SK-N-SH (cell line): ENCODE measurements at regions not wholly inside any gene's neighbourhood (a gene's known extent, or its start where the extent isn't known, plus 50 kb on each side); places are given as distances from the start of the nearest gene placed in this dataset.

Experiments used
- CTCF ChIA-PET: fragments of 300-600, 350-600 bp; formaldehyde crosslinking; extraction: SDS; loops from one replicate; lab custom pipeline; 2021; lab: Yijun Ruan, JAX
- POLR2A ChIA-PET: fragments of 350-600 bp; sonication (Branson Sonifier 250); formaldehyde crosslinking; extraction: SDS; loops from one replicate; lab custom pipeline; 2020; ENCODE audit warnings: antibody characterized with exemption, inconsistent platforms; lab: Yijun Ruan, JAX
- DNase-seq: peaks from one replicate; pipeline ENCODE4 v3.0.0; 2012
- H2AFZ ChIP-seq: fragments of 200-600 bp; sonication (generic); 2 replicates; pipeline ENCODE4 v1.8.1; 2016; ENCODE audit warnings: antibody characterized with exemption, mild to moderate bottlenecking, low read depth
- H3F3A ChIP-seq: fragments of 200-600 bp; sonication (generic); replicated peaks from 2 replicates; pipeline ENCODE3; 2016; ENCODE audit warnings: antibody characterized with exemption, mild to moderate bottlenecking; ENCODE audit not compliant: insufficient read depth
- H3K27ac ChIP-seq, 2 experiments: fragments of 200-500 bp in 1 of 2; fragments of 200-600 bp in 1 of 2; sonication (Bioruptor generic) in 1 of 2; sonication (generic), shearing (Covaris generic) in 1 of 2; 2 replicates each; pipeline versions ENCODE4 v1.5.1 to v1.6.1; 2014 to 2016; ENCODE audit warnings: low read depth in 2 of 2, inconsistent platforms in 1 of 2, low read length in 1 of 2, mild to moderate bottlenecking in 1 of 2, mixed read lengths in 1 of 2
- H3K27me3 ChIP-seq: fragments of 200-600 bp; sonication (generic), shearing (Covaris generic); 2 replicates; pipeline ENCODE4 v1.6.1; 2016; ENCODE audit warnings: mixed run types; ENCODE audit not compliant: insufficient read depth
- H3K36me3 ChIP-seq, 2 experiments: fragments of 200-500 bp in 1 of 2; fragments of 200-600 bp in 1 of 2; sonication (Bioruptor generic) in 1 of 2; sonication (generic) in 1 of 2; replicated peaks in 1 of 2; 2 replicates each; pipeline versions ENCODE3 to v1.5.1; 2014 to 2016; ENCODE audit warnings: low read length in 1 of 2, mild to moderate bottlenecking in 1 of 2; ENCODE audit not compliant: insufficient read depth in 2 of 2, control insufficient read depth in 1 of 2
- H3K4me1 ChIP-seq, 2 experiments: fragments of 200-500 bp in 1 of 2; fragments of 200-600 bp in 1 of 2; sonication (Bioruptor generic) in 1 of 2; sonication (generic), shearing (Covaris generic) in 1 of 2; 2 replicates each; pipeline versions ENCODE4 v1.5.1 to v1.6.1; 2014 to 2016; ENCODE audit warnings: low read depth in 1 of 2, low read length in 1 of 2, mixed run types in 1 of 2; ENCODE audit not compliant: insufficient read depth in 2 of 2, control insufficient read depth in 1 of 2
- H3K4me2 ChIP-seq: fragments of 200-600 bp; sonication (generic), shearing (Covaris generic); 2 replicates; pipeline ENCODE4 v1.6.1; 2017; ENCODE audit warnings: mixed run types
- H3K4me3 ChIP-seq, 2 experiments: fragments of 200-500 bp in 1 of 2; fragments of 200-600 bp in 1 of 2; sonication (Bioruptor generic) in 1 of 2; sonication (generic), shearing (Covaris generic) in 1 of 2; 2 replicates each; pipeline versions ENCODE4 v1.5.1 to v1.8.1; 2014 to 2016; ENCODE audit warnings: low read depth in 2 of 2, inconsistent platforms in 1 of 2, low read length in 1 of 2, mild to moderate bottlenecking in 1 of 2, mixed read lengths in 1 of 2, moderate library complexity in 1 of 2
- H3K79me2 ChIP-seq: fragments of 200-600 bp; sonication (generic); 2 replicates; pipeline ENCODE4 v1.8.1; 2017; ENCODE audit warnings: mild to moderate bottlenecking; ENCODE audit not compliant: insufficient read depth
- H3K9ac ChIP-seq: fragments of 200-600 bp; sonication (generic); 2 replicates; pipeline ENCODE4 v1.6.1; 2017; ENCODE audit warnings: mixed run types
- H3K9me2 ChIP-seq: fragments of 200-600 bp; sonication (generic); 2 replicates; pipeline ENCODE4 v1.6.1; 2017; ENCODE audit warnings: mixed run types
- H3K9me3 ChIP-seq: fragments of 200-600 bp; sonication (generic); 2 replicates; pipeline ENCODE4 v1.6.1; 2017; ENCODE audit warnings: mixed run types, mild to moderate bottlenecking, moderate library complexity
- H4K20me1 ChIP-seq: fragments of 200-600 bp; sonication (generic); 2 replicates; pipeline ENCODE4 v1.6.1; 2017; ENCODE audit warnings: mild to moderate bottlenecking, mixed run types; ENCODE audit not compliant: insufficient read depth
- ELF1 ChIP-seq: IDR thresholded peaks from 2 replicates; pipeline ENCODE4 v1.4.0; 2012
- EP300 ChIP-seq, 2 experiments: IDR thresholded peaks; 2 replicates each; pipeline versions ENCODE4 v1.4.0 to v1.6.1; 2012; ENCODE audit warnings: borderline replicate concordance in 1 of 2, low read depth in 1 of 2, low read length in 1 of 2
- EZH2phosphoT487 ChIP-seq: fragments of 200-600 bp; sonication (generic); IDR thresholded peaks from 2 replicates; pipeline ENCODE4 v1.6.1; 2017; ENCODE audit warnings: low read depth, mixed run types, mild to moderate bottlenecking, antibody characterized with exemption, moderate library complexity, borderline replicate concordance
- GABPA ChIP-seq: IDR thresholded peaks from 2 replicates; pipeline ENCODE4 v1.4.0; 2012; ENCODE audit warnings: low read depth, mild to moderate bottlenecking
- GATA2 ChIP-seq: sonication (generic); formaldehyde crosslinking; IDR thresholded peaks from 2 replicates; pipeline ENCODE4 v1.5.0; 2020; ENCODE audit warnings: mild to moderate bottlenecking, missing genetic modification reagents
- NRF1 ChIP-seq: IDR thresholded peaks from 2 replicates; pipeline ENCODE4 v1.6.1; 2012; ENCODE audit warnings: low read depth, mild to moderate bottlenecking, low read length
- RCOR1 ChIP-seq: fragments of 150-350 bp; IDR thresholded peaks from 2 replicates; pipeline ENCODE4 v1.6.1; 2017; ENCODE audit warnings: antibody characterized with exemption, low read length
- RFX5 ChIP-seq: IDR thresholded peaks from 2 replicates; pipeline ENCODE4 v1.6.1; 2012; ENCODE audit warnings: mild to moderate bottlenecking, improper control_type of control experiment, low read length
- RXRA ChIP-seq: IDR thresholded peaks from 2 replicates; pipeline ENCODE4 v1.4.0; 2012; ENCODE audit warnings: low read depth, mild to moderate bottlenecking, borderline replicate concordance
- SIN3A ChIP-seq: IDR thresholded peaks from 2 replicates; pipeline ENCODE4 v1.6.1; 2012; ENCODE audit warnings: low read depth, mild to moderate bottlenecking, low read length, moderate library complexity, borderline replicate concordance
- SMC3 ChIP-seq: IDR thresholded peaks from 2 replicates; pipeline ENCODE4 v1.6.1; 2012; ENCODE audit warnings: low read depth, low read length, improper control_type of control experiment
- TAF1 ChIP-seq: IDR thresholded peaks from 2 replicates; pipeline ENCODE4 v1.6.1; 2012; ENCODE audit warnings: low read depth, mild to moderate bottlenecking, low read length, moderate library complexity, borderline replicate concordance
- TEAD4 ChIP-seq: IDR thresholded peaks from 2 replicates; pipeline ENCODE4 v1.4.0; 2012; ENCODE audit warnings: mild to moderate bottlenecking, borderline replicate concordance; ENCODE audit not compliant: insufficient read depth
- YY1 ChIP-seq: IDR thresholded peaks from 2 replicates; pipeline ENCODE4 v1.4.0; 2012; ENCODE audit warnings: low read depth, mild to moderate bottlenecking
- WGBS: methylation state at CpG from one replicate; pipeline ENCODE4 v1.1.6; 2017; ENCODE audit warnings: low lambda C conversion rate; 5-methylcytosine and 5-hydroxymethylcytosine counted together
- TF ChIP-seq, protein P1 (sequence below): IDR thresholded peaks from 2 replicates; pipeline ENCODE4 v1.4.0; 2012; ENCODE audit warnings: low read depth

DNA sequence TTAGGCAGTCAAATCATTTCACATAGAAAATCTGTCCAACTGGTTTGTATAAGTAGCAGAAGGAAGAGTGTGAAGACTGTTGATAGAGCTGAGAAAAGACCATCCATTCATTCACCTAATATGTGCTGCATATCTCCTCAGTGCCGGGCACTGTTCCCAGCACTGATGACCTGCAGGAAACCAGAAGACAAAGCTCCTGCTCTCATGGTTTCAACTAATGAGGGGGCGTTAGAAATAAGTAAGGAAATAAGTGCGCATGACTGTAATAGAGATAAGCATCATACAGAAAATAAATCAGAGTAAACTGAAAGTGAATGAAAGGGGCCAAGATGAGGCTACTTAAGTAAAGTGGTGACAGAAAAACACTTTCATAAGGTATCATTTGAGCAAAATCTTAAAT lies 427.5 kb upstream of the CDH20 start:
- no peaks in the 10 kb centered on the region for H3F3A ChIP-seq
- H3K36me3 ChIP-seq = no peaks in the 10 kb centered on the region
- no peaks in the 10 kb centered on the region for H3K9me2 ChIP-seq
- no peak overlapping the region for H3K9ac ChIP-seq
- no peaks in the 10 kb centered on the region for H3K79me2 ChIP-seq
- H3K27me3 ChIP-seq = no peaks in the 10 kb centered on the region
- H2AFZ ChIP-seq = no peak overlapping the region
- no peak overlapping the region for H3K4me3 ChIP-seq
- TF ChIP-seq EZH2phosphoT487 (no peak), RFX5 (no peak), EP300 (IDR thresholded peaks at IDR 0.05; ENCODE audit: borderline replicate concordance in 1 of 2, low read depth in 1 of 2, low read length in 1 of 2) (no peak), GABPA (no peak)
- DNase-seq = no peak
- no peak overlapping the region for H3K4me2 ChIP-seq
- H3K27ac ChIP-seq = no peak overlapping the region
- 41% methylated on average over 3 of the region's 3 CpGs for WGBS
- peaks cover 0 to 2% of the 10 kb centered on the region in 2 experiments; a peak in 2 of 4 replicates for H3K4me1 ChIP-seq
- no peaks in the 10 kb centered on the region for H3K9me3 ChIP-seq
- CTCF ChIA-PET = no interaction called here
- POLR2A ChIA-PET = no interaction called here
- no peaks in the 10 kb centered on the region for H4K20me1 ChIP-seq

DNA sequence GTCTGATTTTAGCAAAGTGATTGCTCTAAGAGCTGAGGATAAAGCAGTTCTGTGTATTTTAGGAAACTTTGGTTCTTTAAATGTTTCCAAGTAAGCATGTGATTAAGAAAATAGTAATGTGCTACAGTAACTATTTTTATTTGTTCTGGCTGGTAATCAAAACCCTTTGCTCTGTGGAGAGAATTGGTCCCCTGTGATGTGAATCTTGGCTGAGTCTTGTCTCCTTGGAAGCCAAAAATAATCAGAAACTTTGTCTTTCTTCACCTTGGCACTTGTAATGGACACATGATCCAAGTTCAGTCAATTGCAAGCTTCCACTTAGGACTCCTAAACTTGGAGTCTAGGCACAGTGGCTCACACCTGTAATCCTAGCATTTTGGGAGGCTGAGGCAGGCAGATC lies 422.7 kb upstream of the CDH20 start:
- Histone ChIP-seq H3F3A (no peaks in the 10 kb centered on the region), H3K4me3 (no peak overlapping the region), H3K27ac (no peak overlapping the region), H3K4me1 (peaks cover 0 to 2% of the 10 kb centered on the region in 2 experiments; a peak in 1 of 4 replicates), H3K27me3 (no peaks in the 10 kb centered on the region), H3K9me2 (no peaks in the 10 kb centered on the region), H3K9me3 (no peaks in the 10 kb centered on the region), H3K9ac (no peak overlapping the region), H4K20me1 (no peaks in the 10 kb centered on the region), H2AFZ (no peak overlapping the region), H3K36me3 (no peaks in the 10 kb centered on the region), H3K4me2 (no peak overlapping the region), H3K79me2 (no peaks in the 10 kb centered on the region)
- no peak for DNase-seq
- POLR2A ChIA-PET = no interaction called here
- TF ChIP-seq, protein P1, sequence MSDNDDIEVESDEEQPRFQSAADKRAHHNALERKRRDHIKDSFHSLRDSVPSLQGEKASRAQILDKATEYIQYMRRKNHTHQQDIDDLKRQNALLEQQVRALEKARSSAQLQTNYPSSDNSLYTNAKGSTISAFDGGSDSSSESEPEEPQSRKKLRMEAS = no peak
- no peak for TF ChIP-seq EZH2phosphoT487
- TF ChIP-seq TEAD4 = no peak
- TF ChIP-seq YY1 = no peak
- TF ChIP-seq GABPA = no peak
- no peak for TF ChIP-seq NRF1
- TF ChIP-seq TAF1 = no peak
- no peak for TF ChIP-seq RCOR1
- CTCF ChIA-PET = interaction anchor here (0.6 kb wide), 1 partner anchor 119 kb away, joined by 3 read pairs; no protein-coding TSS in a partner anchor

DNA sequence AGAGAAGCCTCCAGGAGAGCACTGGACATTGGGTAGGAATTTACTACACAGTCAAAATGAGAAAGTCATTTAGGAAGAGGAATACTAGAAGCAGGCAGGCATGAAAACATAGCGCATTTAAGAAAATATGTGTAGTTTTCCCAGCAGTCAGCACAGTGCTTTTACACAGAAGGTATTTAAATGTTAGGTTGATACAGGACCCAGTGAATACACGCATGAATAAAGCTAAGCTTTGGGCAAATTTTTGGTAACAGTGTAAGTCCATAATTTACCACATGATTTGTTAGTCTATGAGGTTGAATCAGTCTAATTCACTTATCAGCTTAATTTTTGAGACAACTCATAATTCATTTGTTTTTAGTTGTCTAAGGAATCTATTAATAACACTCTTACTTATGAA lies 421.7 kb upstream of the CDH20 start:
- Histone ChIP-seq H3K4me3 (no peak overlapping the region), H3K36me3 (no peaks in the 10 kb centered on the region), H3K27me3 (no peaks in the 10 kb centered on the region), H2AFZ (no peak overlapping the region), H3K9me2 (no peaks in the 10 kb centered on the region), H3K9ac (no peak overlapping the region), H3K9me3 (no peaks in the 10 kb centered on the region), H3K4me2 (no peak overlapping the region), H3K27ac (no peak overlapping the region; a peak in 1 of 4 replicates), H3K79me2 (no peaks in the 10 kb centered on the region), H3K4me1 (no peaks in the 10 kb centered on the region), H4K20me1 (no peaks in the 10 kb centered on the region), H3F3A (no peaks in the 10 kb centered on the region)
- no peak for DNase-seq
- ChIA-PET CTCF (no interaction called here), POLR2A (no interaction called here)
- TF ChIP-seq TEAD4 = no peak
- TF ChIP-seq SIN3A = no peak
- TF ChIP-seq GATA2 (CRISPR knock-in tag) = no peak
- no peak for TF ChIP-seq SMC3
- no peak for TF ChIP-seq ELF1
- no peak for TF ChIP-seq RXRA
- TF ChIP-seq NRF1 = no peak
- 64% methylated on average over 2 of the region's 2 CpGs for WGBS
